Natural killer cell treated with Interleukin-12 subunit alpha and Interleukin-12 subunit beta and Interleukin-15 and Interleukin-18, amount 100 ng/mL, for 72 hours (primary cell): ENCODE measurements at regions not wholly inside any gene's neighbourhood (a gene's known extent, or its start where the extent isn't known, plus 50 kb on each side); places are given as distances from the start of the nearest gene placed in this dataset.

ENCODE experiments used
- ATAC-seq, 2 donors: fragments of 150-1000 bp; cut with Tn5 transposase in 1 of 2; sonication (Bioruptor Pico), chemical (Tn5 transposase) in 1 of 2; 2 replicates each; pipeline ENCODE4 v1.10.0; 2021
- DNase-seq: peaks from one replicate; pipeline ENCODE4 v3.0.0; 2022; ENCODE audit warnings: low spot score
- H3K27ac Mint-ChIP-seq, 2 donors: 1 replicate in 1 of 2; 2 replicates in 1 of 2; pipeline ENCODE4 v1.8.0; 2022; ENCODE audit warnings: mixed read lengths in 2 of 2, mild to moderate bottlenecking in 1 of 2, moderate library complexity in 1 of 2
- H3K27me3 Mint-ChIP-seq, 2 donors: 1 replicate in 1 of 2; 2 replicates in 1 of 2; pipeline ENCODE4 v1.8.0; 2022; ENCODE audit warnings: mixed read lengths in 2 of 2
- H3K36me3 Mint-ChIP-seq: one replicate; pipeline ENCODE4 v1.8.0; 2022; ENCODE audit warnings: mixed read lengths
- H3K4me1 Mint-ChIP-seq, 2 donors: 1 replicate in 1 of 2; 2 replicates in 1 of 2; pipeline ENCODE4 v1.8.0; 2022; ENCODE audit warnings: low read depth in 2 of 2, mixed read lengths in 2 of 2, mild to moderate bottlenecking in 1 of 2
- H3K4me3 Mint-ChIP-seq: one replicate; pipeline ENCODE4 v1.8.0; 2022; ENCODE audit warnings: mixed read lengths
- H3K9me3 Mint-ChIP-seq: 2 replicates; pipeline ENCODE4 v1.8.0; 2022; ENCODE audit warnings: mixed read lengths

DNA sequence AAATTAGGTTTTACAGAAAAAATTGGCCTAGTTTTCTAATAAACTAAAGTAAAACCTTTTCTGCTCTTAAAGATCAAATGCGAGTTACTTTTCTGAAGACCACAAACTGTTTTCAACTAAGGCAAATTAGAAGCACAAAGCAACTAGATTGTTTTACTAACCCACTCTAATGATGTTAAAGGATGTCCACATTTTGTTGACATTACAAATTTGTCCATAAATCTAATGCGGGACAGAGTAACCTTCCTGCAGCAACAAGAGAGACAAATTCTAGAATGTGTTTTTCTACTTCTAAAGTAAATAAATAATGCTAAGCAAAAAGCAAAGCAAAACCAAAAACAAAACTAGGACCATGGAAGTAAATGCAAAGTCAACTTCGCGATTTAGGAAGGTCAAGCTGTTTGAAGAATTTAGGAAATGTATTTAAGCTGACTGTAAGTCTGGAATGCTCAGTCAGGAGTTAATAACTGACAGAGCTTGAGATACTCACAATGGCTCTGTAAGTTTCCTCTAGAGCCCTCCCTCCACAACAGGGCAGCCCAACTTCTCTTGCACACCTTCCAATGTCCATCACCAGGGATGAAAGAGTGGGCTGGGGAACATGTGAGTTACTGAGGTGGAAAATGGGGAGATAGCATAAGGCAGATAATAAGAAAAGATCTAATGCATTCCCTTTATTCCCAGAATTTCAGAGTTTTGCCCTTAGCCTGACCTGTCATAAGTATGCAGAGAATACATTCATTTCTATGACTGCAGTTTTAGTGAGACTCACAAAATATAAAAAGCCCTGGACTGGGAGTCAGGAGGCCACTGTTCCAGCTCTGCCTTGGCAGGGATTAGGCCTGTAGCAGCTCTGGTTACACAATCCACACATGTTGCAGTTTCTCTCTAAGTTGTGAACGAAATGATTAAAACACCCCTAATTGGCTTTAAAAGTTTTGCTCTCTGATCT, 158.8 kb downstream of the FOXA2 start:
- Mint-ChIP-seq H3K4me3 (no peak overlapping the region), H3K27ac (no peak overlapping the region), H3K4me1 (no peaks in the 10 kb centered on the region), H3K36me3 (no peaks in the 10 kb centered on the region), H3K27me3 (peaks cover 7 to 13% of the 10 kb centered on the region in 2 donors), H3K9me3 (peaks cover 21% of the 10 kb centered on the region)
- ATAC-seq (no peak), DNase-seq (no peak)

DNA sequence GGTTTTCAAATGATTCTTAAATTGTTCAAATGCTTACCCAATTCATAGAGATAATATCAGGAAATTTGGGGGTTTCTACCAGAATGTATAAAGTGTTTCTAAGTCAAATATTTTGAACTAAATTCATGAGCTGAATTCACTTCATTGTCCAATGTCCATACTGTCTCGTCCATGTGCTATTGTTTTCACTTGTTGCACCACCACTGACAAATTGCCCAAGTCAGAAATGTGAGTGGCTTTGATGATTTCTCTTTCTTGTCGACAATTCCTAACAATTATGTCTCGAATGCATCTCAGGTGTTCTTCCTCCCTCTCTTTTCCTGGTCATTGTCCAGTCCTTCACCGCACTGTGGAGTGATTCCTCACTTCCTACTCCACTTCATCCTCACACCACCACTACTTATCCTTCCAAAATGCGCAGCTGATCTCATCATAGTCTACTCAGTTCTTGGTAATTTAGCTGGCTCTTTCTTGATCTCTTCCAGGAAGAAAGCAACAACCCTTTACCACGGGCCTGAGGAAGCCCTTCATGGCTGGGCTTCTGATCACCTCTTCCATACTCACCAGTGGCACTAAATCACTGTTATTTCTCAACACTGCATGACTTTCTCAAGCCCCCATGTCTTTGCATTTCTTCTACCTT, 161.1 kb downstream of the FOXA2 start:
- Mint-ChIP-seq H3K27ac (no peak overlapping the region), H3K4me3 (no peak overlapping the region), H3K4me1 (no peaks in the 10 kb centered on the region), H3K9me3 (peaks cover 18% of the 10 kb centered on the region), H3K36me3 (no peaks in the 10 kb centered on the region), H3K27me3 (peaks cover 7 to 12% of the 10 kb centered on the region in 2 donors)
- DNase-seq, result no peak
- no peak for ATAC-seq

DNA sequence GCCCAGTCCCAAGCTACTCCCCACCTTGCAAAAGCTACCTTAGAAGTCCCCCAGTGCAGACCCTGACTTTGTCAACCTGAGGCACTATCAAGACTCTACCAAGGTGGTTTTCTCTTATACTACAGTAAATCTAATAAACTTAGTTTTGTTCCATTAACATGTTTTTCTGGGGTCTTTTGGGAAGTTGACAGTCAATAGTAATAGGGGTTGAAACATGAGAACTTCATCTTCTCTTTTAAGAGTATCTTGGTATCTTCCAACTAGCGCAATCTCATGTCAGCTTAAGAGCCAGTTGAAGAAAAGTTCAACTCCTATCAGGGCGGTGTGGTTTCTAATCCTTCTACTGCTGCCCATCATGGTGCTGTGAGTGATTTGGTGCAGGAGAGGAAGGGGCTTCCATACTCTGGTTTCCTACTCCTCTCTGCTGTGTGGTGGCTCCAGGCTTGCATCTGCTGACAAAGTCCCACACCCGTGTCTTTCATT, 164.2 kb downstream of the FOXA2 start:
- no peaks in the 10 kb centered on the region for H3K36me3 Mint-ChIP-seq
- ATAC-seq, result no peak
- peaks cover 26% of the 10 kb centered on the region for H3K9me3 Mint-ChIP-seq
- no peak for DNase-seq
- no peak overlapping the region for H3K4me3 Mint-ChIP-seq
- no peak overlapping the region for H3K27ac Mint-ChIP-seq
- H3K4me1 Mint-ChIP-seq, result no peaks in the 10 kb centered on the region
- H3K27me3 Mint-ChIP-seq, result peaks cover 7 to 14% of the 10 kb centered on the region in 2 donors

DNA sequence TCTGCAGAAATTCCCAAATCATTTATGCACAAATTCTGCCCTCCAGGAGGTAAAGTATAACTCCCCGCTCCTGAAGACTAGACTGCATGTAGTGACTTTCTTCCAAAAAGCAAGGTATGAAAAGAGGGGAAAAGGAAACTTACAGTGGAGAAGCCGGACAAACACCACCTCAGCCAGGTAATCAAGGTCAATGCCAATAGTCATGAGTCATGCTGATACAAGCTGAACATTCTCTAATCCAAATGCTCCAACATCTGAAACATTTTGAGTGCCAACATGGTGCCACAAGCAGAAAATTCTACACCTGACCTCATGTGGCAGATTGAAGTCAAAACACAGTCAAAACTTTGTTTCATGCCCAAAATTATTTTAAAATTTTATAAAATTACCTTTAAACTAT, 165.6 kb downstream of the FOXA2 start:
- Mint-ChIP-seq H3K27me3 (peaks cover 6 to 11% of the 10 kb centered on the region in 2 donors), H3K36me3 (no peaks in the 10 kb centered on the region), H3K27ac (no peak overlapping the region), H3K9me3 (peaks cover 19% of the 10 kb centered on the region), H3K4me1 (no peaks in the 10 kb centered on the region), H3K4me3 (no peak overlapping the region)
- no peak for ATAC-seq
- DNase-seq, result no peak

DNA sequence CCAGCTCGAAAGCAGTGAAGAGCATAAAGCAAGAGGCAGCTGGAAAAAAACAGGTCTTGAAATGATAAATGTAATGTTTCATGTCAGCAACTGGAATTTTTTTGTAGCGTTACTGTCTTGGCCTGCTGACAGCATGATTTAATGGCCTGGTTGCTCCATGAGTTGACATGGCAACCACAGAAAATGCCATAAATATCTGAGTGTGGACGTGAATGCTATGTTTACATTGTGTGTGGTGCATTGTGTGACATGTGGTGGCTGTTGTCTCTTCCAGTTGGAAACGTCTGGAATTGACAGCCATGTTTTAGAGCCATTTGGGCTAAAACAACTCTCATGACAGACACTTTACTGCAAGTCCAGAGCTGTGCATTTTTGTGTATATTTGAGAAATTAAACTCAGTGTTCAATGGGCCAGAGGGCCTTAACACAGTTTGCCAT, 170.0 kb downstream of the FOXA2 start:
- Mint-ChIP-seq H3K4me1 (no peaks in the 10 kb centered on the region), H3K9me3 (peaks cover 11% of the 10 kb centered on the region), H3K27me3 (peaks cover 4 to 9% of the 10 kb centered on the region in 2 donors), H3K36me3 (no peaks in the 10 kb centered on the region), H3K27ac (no peak overlapping the region), H3K4me3 (no peak overlapping the region)
- DNase-seq (no peak), ATAC-seq (no peak)

DNA sequence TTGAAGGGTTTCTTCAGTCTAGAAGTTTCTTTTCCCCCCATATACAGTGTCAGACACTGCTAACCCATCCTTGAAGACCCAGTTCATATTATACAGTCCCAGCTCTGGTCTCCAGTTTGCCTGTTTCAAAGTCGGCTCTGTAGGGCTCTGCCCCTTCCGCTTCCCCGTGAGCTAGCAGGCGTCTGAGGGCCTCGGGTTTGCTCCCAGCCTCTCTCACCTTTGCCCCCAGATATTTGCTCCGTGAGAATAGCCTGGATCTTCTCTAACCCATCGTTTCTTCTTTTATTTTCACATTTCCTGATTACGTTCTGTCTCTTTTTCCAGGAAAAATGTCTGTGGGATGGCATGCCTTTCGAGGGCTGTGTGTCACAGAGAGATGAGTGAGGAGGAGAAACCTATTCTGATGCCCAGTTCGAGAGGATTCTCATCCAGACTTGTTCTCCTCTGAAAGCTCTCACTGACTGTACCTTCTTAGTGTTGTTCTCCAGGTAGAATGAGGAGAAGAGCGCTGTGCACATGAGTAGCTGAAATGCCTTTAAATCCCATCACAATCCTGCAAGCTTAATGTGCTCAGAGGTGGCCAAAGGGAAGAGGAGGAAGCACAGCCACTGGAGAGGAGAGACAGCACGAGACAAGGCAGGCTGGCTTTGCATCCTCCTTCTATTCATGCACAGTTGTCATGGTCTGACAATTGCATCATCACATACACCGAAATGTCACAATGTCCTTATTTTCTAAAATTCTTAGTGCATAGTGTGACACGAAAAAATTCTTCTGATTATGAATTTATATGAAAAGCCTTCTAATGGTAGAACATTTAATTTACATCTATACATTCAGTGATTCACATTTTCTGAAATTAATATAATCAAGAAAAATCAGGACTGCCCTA, 171.1 kb downstream of the FOXA2 start:
- H3K4me1 Mint-ChIP-seq, result no peaks in the 10 kb centered on the region
- H3K9me3 Mint-ChIP-seq, result peaks cover 10% of the 10 kb centered on the region
- peaks cover 2 to 9% of the 10 kb centered on the region in 2 donors for H3K27me3 Mint-ChIP-seq
- H3K4me3 Mint-ChIP-seq, result no peak overlapping the region
- no peaks in the 10 kb centered on the region for H3K36me3 Mint-ChIP-seq
- H3K27ac Mint-ChIP-seq, result no peak overlapping the region
- peak in 1 of 2 donors; percentile 45 for ATAC-seq
- DNase-seq, result no peak

DNA sequence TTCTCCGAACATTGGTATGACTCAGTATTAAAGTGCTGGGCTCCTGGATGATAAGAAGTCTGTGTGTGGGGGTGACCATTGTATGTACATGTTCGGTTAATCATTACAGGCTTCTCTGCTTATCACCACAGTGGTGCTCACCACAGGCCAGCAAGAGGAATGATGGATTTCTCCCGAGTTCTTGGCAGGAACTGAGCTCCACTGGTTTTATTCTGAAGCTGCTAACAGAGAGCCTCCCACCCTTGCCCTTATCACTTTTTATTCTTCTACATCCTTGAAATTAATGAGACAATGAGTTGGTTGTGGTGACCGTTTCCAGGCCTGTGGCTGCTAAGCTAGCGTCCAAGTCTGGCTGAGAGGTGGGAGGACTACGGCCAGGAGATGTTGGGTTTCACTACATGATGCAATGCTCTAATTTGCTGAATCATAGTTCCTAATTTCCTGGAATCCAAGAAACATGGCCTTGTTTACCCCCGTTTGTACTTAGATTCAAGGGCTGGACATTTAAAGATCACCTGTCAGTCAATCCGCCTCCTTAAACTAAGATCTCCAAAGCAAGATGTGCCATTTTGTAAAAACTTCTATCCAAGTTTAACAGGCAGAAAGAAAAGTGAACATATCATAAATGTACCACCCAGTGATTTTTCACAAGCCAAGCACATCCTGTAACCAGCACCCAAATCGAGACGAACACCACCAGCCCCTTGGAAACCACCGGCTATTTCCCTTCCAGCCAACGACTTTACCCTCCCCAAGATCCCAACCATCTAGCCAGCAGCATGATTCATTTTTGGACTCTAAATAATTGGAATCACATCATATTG, 172.5 kb downstream of the FOXA2 start:
- no peaks in the 10 kb centered on the region for H3K36me3 Mint-ChIP-seq
- H3K4me3 Mint-ChIP-seq, result no peak overlapping the region
- DNase-seq (no peak), ATAC-seq (no peak)
- no peak overlapping the region for H3K27ac Mint-ChIP-seq
- peaks cover 0 to 9% of the 10 kb centered on the region in 2 donors for H3K27me3 Mint-ChIP-seq
- peaks cover 3% of the 10 kb centered on the region for H3K9me3 Mint-ChIP-seq
- H3K4me1 Mint-ChIP-seq, result no peaks in the 10 kb centered on the region

DNA sequence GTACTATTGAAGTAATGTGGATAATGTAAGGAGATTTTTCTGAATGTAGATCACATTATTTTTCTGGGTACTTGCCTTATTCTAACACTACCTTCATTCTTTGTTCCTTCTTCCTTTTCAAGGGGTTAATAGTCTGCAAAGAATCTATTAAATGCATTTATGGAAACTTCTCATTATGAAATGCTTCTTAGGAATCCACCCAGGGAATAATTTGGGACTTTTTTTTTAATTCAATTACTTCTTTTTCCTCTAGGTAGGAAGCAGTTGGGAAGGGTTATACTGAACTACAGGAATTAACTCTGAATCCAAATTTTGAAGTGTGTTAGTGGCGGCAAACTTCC, 173.1 kb downstream of the FOXA2 start:
- DNase-seq (no peak), ATAC-seq (no peak)
- H3K27me3 Mint-ChIP-seq, result peaks cover 0 to 9% of the 10 kb centered on the region in 2 donors
- no peaks in the 10 kb centered on the region for H3K4me1 Mint-ChIP-seq
- no peak overlapping the region for H3K4me3 Mint-ChIP-seq
- H3K9me3 Mint-ChIP-seq, result peaks cover 3% of the 10 kb centered on the region
- no peaks in the 10 kb centered on the region for H3K36me3 Mint-ChIP-seq
- no peak overlapping the region for H3K27ac Mint-ChIP-seq

DNA sequence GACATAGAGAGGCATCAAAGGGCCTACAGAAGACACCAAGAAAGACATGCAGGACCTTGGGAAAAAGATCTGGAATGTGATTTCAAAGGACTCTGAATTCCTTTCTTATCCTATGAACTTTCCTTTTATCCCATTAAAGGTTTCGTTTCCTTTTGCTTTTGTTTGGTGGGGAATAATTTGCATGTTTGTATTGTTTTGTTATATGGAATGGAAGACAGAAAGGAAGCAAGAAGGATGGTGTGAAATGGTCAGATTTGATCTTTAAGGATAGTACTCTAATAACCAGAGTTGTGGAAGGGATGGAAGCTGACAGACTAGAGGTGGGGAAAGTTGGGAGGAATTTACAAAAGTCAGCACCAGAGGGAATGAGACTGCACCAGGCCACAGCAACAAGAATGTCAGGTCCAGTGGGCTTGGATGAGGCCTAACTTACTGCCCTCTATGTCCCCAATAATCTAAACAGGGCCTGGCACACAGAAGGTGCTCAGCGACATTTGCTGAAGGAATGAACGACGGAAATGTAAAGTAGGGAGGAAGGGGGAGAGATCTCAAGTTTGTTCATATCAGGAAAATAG, 173.7 kb downstream of the FOXA2 start:
- DNase-seq (no peak), ATAC-seq (no peak)
- H3K36me3 Mint-ChIP-seq, result no peaks in the 10 kb centered on the region
- H3K4me1 Mint-ChIP-seq, result no peaks in the 10 kb centered on the region
- no peak overlapping the region for H3K27ac Mint-ChIP-seq
- no peak overlapping the region for H3K4me3 Mint-ChIP-seq
- H3K9me3 Mint-ChIP-seq, result peaks cover 3% of the 10 kb centered on the region
- H3K27me3 Mint-ChIP-seq, result peaks cover 0 to 9% of the 10 kb centered on the region in 2 donors

DNA sequence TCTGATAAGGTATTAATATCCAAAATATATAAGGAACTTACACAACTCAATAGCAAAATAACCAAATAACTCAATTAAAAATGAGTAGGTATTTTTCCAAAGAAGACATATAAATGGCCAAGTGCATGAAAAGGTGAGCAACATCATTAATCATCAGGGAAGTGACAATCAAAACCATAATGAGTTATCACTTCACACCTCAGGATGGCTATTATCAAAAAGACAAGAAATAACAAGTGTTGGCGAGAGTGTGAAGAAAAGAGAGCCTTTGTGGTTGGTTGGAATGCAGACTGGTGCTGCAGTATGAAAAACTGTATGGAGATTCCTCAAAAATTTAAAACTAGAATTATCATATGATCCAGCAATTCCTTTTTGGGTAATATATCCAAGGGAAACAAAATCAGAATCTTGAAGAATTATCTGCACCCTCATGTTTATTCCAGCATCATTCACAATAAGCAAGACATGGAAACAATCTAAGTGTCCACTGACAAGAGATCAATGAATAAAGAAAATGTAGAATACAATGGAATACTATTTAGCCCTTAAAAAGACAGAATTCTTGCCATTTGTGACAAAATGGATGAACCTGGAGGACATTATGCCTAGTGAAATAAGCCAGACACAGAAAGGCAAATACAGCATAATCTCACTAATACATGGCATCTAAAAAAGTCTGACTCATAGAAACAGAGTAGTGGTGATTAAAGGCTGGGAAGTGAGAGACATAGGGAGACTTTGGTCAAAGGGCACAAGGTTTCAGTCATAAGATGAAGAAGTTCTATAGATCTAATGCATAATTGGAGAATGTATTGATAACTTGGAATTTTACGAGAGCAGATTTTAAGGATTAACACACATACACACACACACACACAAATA, 175.6 kb downstream of the FOXA2 start:
- no peaks in the 10 kb centered on the region for H3K36me3 Mint-ChIP-seq
- H3K9me3 Mint-ChIP-seq, result peaks cover 3% of the 10 kb centered on the region
- ATAC-seq, result no peak

DNA sequence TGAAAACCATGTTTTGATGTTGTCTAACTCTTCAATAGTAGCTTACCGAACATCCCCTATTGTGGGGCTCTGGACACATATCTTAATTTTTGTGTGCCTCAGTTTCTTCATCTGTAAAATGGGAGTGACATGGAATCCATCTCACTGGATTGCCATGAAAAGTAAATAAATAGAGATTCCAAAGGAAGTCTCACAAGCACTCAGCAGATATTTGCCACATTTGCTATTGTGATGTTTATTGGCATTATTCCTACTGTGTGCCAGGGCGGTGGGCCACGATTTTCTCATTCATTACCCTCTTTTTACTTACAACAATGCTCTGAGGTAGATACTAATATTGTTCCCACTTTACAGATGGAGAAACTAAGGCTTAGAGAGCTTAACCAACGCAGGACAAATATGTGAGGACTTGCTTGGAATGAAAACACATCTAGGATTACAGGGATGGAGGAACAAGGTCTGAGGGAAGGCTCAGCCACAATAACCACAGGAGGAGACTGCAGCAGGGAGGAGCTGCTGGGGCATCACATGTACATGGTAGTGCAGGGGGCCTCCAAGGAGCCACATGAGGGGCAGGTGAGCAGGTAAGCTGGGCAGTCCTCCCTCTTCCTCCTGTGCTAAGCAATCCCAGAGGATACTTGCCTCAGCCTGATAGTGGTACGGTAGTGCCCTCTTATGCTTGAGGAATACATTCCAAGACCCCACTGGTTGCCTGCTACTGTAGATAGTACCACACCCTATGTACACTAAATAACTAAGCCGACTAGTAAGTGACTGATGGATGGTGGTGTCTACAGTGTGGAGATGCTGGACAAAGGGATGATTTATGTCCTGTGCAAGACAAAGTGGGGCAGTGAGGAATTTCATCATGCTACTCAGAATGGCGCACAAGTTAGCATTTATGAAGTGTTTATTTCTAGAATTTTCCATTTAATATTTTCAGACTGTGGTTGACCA, 176.9 kb downstream of the FOXA2 start:
- Mint-ChIP-seq H3K36me3 (no peaks in the 10 kb centered on the region), H3K27me3 (peaks cover 0 to 5% of the 10 kb centered on the region in 2 donors), H3K27ac (no peak overlapping the region), H3K4me1 (peaks cover 11 to 19% of the 10 kb centered on the region in 2 donors), H3K4me3 (no peak overlapping the region), H3K9me3 (peaks cover 3% of the 10 kb centered on the region)
- DNase-seq, result no peak
- ATAC-seq, result no peak

More for the DNA sequence above, 175.6 kb downstream of the FOXA2 start:
- Mint-ChIP-seq H3K4me3 (no peak overlapping the region), H3K4me1 (peaks cover 2 to 7% of the 10 kb centered on the region in 2 donors), H3K27ac (no peak overlapping the region), H3K27me3 (peaks cover 0 to 9% of the 10 kb centered on the region in 2 donors)
- no peak for DNase-seq
